H1 (cell line): ENCODE measurements at regions not wholly inside any gene's neighbourhood (a gene's known extent, or its start where the extent isn't known, plus 50 kb on each side); places are given as distances from the start of the nearest gene placed in this dataset.

Experiments
- BCL11A ChIP-seq, 2 experiments: IDR thresholded peaks; one replicate each; pipeline ENCODE4 v1.6.1; 2011; ENCODE audit warnings: low read depth in 2 of 2, low read length in 2 of 2, mild to moderate bottlenecking in 2 of 2
- GABPA ChIP-seq: IDR thresholded peaks from 2 replicates; pipeline ENCODE4 v1.6.1; 2011; ENCODE audit warnings: mild to moderate bottlenecking, low read length, moderate library complexity, borderline replicate concordance; ENCODE audit not compliant: insufficient read depth
- RXRA ChIP-seq: IDR thresholded peaks from 2 replicates; pipeline ENCODE4 v1.6.1; 2011; ENCODE audit warnings: low read depth, mild to moderate bottlenecking, low read length, moderate library complexity; ENCODE audit not compliant: insufficient read depth

GRCh38 chr1:73306899-73307555 lies 890.9 kb downstream of the LRRIQ3 start (continued):
- no peak for TF ChIP-seq RXRA
- no peak for TF ChIP-seq GABPA
- no peak for TF ChIP-seq BCL11A (IDR thresholded peaks at IDR 0.05; ENCODE audit: low read depth in 2 of 2, low read length in 2 of 2)
